GM12874 (cell line): ENCODE measurements at regions not wholly inside any gene's neighbourhood (a gene's known extent, or its start where the extent isn't known, plus 50 kb on each side); places are given as distances from the start of the nearest gene placed in this dataset.

Experiments
- TF ChIP-seq, protein P1 (sequence below): IDR thresholded peaks from 2 replicates; pipeline ENCODE4 v1.5.1; 2011; ENCODE audit warnings: low read depth, mild to moderate bottlenecking, control low read depth, low read length, moderate library complexity; ENCODE audit not compliant: insufficient read depth

DNA sequence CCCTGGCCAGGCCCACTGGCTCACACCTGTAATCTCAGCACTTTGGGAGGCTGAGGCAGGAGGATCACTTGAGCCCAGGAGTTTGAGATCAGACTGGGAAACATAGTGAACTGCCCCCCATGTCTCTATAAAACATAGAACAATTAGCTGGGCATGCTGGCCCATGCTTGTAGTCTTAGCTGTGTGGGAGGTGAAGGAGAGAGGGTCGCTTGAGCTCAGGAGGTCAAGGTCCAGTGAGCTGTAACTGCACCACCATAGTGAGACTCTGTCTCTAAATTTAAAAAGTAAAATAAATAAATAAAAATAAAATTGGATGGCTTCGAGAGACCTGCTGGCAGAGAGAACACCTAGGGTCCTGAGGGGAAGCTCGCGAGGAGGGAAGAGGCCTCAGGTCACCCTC lies 69.9 kb upstream of the PARD3 start:
- TF ChIP-seq, protein P1, sequence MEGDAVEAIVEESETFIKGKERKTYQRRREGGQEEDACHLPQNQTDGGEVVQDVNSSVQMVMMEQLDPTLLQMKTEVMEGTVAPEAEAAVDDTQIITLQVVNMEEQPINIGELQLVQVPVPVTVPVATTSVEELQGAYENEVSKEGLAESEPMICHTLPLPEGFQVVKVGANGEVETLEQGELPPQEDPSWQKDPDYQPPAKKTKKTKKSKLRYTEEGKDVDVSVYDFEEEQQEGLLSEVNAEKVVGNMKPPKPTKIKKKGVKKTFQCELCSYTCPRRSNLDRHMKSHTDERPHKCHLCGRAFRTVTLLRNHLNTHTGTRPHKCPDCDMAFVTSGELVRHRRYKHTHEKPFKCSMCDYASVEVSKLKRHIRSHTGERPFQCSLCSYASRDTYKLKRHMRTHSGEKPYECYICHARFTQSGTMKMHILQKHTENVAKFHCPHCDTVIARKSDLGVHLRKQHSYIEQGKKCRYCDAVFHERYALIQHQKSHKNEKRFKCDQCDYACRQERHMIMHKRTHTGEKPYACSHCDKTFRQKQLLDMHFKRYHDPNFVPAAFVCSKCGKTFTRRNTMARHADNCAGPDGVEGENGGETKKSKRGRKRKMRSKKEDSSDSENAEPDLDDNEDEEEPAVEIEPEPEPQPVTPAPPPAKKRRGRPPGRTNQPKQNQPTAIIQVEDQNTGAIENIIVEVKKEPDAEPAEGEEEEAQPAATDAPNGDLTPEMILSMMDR = no peak

DNA sequence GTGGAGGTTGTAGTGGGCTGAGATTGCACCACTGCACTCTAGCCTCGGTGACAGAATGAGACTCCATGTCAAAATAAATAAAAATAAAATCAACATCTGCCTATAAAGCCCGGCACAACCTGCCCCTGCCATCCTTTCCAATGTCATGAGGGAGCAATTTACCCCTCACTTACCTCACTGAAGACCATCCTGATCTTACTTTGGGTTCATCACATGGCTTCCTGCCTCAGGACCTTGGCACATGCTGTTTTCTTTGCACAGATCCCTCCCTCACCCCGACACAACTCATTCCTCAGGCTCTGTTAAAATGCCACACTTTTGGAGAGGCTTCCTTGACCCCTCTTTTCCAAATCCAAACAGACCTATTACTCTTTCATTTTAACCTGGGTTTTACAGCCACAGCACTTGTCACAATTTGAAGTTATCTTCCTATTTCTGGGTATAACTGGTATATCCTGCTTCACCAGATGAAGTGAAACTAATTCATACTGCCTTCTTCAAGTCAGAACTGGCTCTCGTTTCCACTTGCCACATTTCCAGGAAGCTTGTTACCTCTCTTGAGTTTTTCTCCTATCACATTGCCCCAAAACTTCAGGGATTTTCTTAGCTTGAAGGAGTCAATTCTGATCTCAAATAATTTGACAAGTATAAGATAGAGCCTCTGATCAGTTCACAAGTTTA lies 69.3 kb upstream of the PARD3 start:
- TF ChIP-seq, protein P1 = no peak

DNA sequence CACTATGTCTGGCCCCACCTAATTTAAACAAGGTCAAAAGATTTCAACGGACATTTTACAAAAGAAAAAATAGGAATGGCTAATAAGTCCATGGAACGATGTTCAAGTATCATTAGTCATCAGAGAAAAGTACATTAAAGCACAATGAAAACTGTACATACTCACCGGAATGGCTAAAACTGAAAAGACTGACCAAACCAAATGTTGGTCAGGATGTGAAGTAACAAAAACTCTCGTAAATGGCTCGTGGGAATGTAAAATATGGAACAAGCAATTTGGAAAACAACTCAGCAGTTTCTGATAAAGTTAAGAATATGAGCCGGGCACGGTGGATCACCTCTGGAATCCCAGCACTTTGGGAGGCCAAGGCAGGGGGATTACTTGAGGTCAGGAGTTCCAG lies 65.7 kb upstream of the PARD3 start:
- TF ChIP-seq, protein P1 = no peak

DNA sequence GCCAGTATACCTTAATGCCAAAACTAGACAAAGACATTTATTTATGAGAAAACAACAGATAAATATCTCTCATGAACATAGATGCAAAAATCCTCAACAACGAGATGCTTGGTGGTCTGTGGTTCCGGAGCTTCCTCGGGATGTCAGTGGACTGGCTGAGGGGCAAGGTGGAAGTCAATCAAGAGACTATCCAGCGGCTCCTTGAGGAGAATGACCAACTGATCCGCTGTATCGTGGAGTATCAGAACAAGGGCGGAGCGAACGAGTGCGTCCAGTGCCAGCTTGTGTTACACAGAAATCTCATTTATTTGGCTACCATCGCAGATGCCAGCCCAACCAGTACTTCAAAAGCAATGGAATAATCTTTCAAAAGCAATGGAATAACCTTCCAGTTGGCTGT lies 60.0 kb upstream of the PARD3 start:
- TF ChIP-seq, protein P1 = no peak

DNA sequence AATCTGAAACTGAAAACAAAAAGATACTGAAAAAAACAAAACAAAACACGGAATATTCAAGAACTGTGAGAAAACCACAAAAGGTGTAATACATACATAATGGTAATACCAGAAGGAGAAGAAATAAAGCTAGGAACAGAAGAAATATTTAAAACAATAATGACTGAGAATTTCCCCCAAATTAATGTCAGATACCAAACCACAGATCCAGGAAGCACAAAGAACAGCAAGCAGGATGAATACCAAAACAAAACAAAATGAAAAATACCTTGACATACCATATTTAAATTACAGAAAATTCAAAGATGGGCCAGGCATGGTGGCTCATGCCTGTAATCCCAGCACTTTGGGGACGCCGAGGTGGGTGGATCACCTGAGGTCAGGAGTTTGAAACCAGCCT lies 57.7 kb upstream of the PARD3 start:
- TF ChIP-seq, protein P1 = no peak

DNA sequence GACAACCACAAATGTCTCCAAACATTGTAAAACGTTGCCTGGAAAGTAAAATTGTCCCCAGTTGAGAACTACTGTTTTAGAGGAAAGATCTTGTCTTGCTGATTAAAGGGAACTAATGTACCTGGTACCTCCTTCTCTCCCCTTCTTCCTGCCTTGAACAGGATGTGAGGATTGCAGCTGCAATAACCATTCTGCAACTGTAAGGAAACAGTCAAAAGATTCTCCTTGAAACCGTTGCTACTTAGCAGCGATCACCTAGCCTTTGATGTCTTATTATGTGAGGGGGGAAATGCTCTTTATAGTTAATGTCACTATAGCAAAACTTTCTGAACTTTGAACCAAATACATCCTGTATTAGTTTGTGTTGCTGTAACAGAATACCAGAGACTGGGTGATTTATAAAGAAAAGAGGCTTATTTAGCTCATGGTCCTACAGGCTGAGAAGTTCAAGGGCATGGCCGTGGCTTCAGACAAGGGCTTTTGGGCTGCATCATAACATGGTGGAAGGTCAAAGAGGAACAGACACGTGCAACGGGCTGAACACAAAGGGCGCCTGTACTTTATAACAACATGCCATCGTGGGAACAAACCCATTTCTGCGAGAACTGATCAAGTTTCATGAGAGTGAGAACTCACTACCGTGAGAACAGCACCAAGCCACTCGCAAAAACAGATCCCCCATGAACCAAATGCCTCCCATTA lies 54.2 kb upstream of the PARD3 start:
- TF ChIP-seq, protein P1 = no peak

DNA sequence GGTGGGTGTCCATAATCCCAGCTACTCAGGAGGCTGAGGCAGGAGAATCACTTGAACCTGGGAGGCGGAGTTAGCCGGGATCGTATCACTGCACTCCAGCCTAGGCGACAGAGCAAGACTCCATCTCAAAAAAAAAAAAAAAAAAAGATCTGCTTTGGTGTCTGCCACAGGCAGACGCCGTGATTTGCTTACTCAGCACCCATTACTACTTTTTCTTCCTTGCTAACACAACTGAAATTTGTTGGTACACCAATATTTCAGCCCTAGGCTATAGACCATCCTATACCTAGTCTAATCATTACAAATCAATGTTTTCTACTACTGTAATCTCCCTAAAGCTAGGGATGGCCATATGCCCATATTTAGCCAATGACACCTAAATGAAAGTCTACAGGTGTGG lies 53.5 kb upstream of the PARD3 start:
- TF ChIP-seq, protein P1 = no peak
